Natural killer cell (primary cell): ENCODE measurements at regions not wholly inside any gene's neighbourhood (a gene's known extent, or its start where the extent isn't known, plus 50 kb on each side); places are given as distances from the start of the nearest gene placed in this dataset.

Source experiments
- ATAC-seq, 3 donors: fragments of 150-1000 bp in 2 of 3; fragments of 200-7000 bp in 1 of 3; cut with Tn5 transposase; 1 replicate in 1 of 3; 2 replicates in 2 of 3; pipeline ENCODE4 v1.10.0; 2021; ENCODE audit warnings: mild to moderate bottlenecking in 2 of 3, moderate library complexity in 2 of 3
- DNase-seq, 2 donors: peaks; one replicate each; pipeline versions ENCODE4 v3.0.0 to v3.0.0-alpha.2; 2013 to 2021; ENCODE audit warnings: mixed read lengths in 1 of 2
- H3K27ac ChIP-seq: one replicate; pipeline ENCODE4 v1.5.1; 2013; ENCODE audit warnings: mild to moderate bottlenecking, low read length
- H3K27me3 ChIP-seq: one replicate; pipeline ENCODE4 v1.6.1; 2013; ENCODE audit warnings: low read length; ENCODE audit not compliant: control insufficient read depth, insufficient read depth
- H3K36me3 ChIP-seq: one replicate; pipeline ENCODE4 v1.6.1; 2013; ENCODE audit warnings: low read length; ENCODE audit not compliant: control insufficient read depth, insufficient read depth
- H3K4me1 ChIP-seq: one replicate; pipeline ENCODE4 v1.6.1; 2013; ENCODE audit warnings: low read length; ENCODE audit not compliant: control insufficient read depth, insufficient read depth
- H3K4me3 ChIP-seq: one replicate; pipeline ENCODE4 v1.5.1; 2013; ENCODE audit warnings: low read length
- H3K9me3 ChIP-seq: one replicate; pipeline ENCODE4 v1.6.1; 2013; ENCODE audit warnings: low read length; ENCODE audit not compliant: control insufficient read depth, insufficient read depth
- H3K27ac Mint-ChIP-seq, 2 donors: one replicate each; pipeline ENCODE4 v1.8.0; 2022; ENCODE audit warnings: mild to moderate bottlenecking in 2 of 2, mixed read lengths in 2 of 2, moderate library complexity in 1 of 2
- H3K27me3 Mint-ChIP-seq, 2 donors: one replicate each; pipeline ENCODE4 v1.8.0; 2022; ENCODE audit warnings: low read depth in 2 of 2, mixed read lengths in 2 of 2
- H3K36me3 Mint-ChIP-seq: one replicate; pipeline ENCODE4 v1.8.0; 2022; ENCODE audit warnings: mixed read lengths
- H3K4me1 Mint-ChIP-seq, 2 donors: one replicate each; pipeline ENCODE4 v1.8.0; 2022; ENCODE audit warnings: mixed read lengths in 2 of 2
- H3K4me3 Mint-ChIP-seq: one replicate; pipeline ENCODE4 v1.8.0; 2022; ENCODE audit warnings: mild to moderate bottlenecking, moderate library complexity, mixed read lengths
- H3K9me3 Mint-ChIP-seq, 2 donors: one replicate each; pipeline ENCODE4 v1.8.0; 2022; ENCODE audit warnings: mixed read lengths in 2 of 2
- CTCF ChIP-seq: fragments of 200-600 bp; IDR thresholded peaks from one replicate; pipeline ENCODE4 v1.8.0; 2022; ENCODE audit warnings: antibody characterized with exemption
- WGBS: methylation state at CpG from one replicate; pipeline ENCODE4 v1.1.7; 2013; ENCODE audit warnings: missing lambda C conversion rate; ENCODE audit not compliant: insufficient coverage; 5-methylcytosine and 5-hydroxymethylcytosine counted together
- intact Hi-C: fragments of 100-400 bp; cut with micrococcal nuclease; formaldehyde crosslinking; loops from one replicate; pipeline ENCODE4 v1.14.2; 2022

- no peak for ATAC-seq
These were observed 2016.0 kb upstream of the IGFBP7 start for GRCh38 chr4:59126159-59126558.

GRCh38 chr4:59127006-59127405 lies 2016.8 kb upstream of the IGFBP7 start:
- intact Hi-C loops, result no loop called here
- no peaks in the 10 kb centered on the region for H3K27me3 ChIP-seq
- no peaks in the 10 kb centered on the region for H3K36me3 Mint-ChIP-seq
- WGBS, result 80% methylated on average over 5 of the region's 5 CpGs
- H3K27me3 Mint-ChIP-seq, result no peaks in the 10 kb centered on the region
- no peak overlapping the region for H3K27ac ChIP-seq
- peaks cover 17 to 19% of the 10 kb centered on the region in 2 donors for H3K9me3 Mint-ChIP-seq
- DNase-seq, result no peak
- H3K27ac Mint-ChIP-seq, result no peak overlapping the region
- no peaks in the 10 kb centered on the region for H3K4me1 ChIP-seq
- no peak for ATAC-seq
- H3K4me3 Mint-ChIP-seq, result no peak overlapping the region
- no peaks in the 10 kb centered on the region for H3K9me3 ChIP-seq
- no peak overlapping the region for H3K4me3 ChIP-seq
- H3K4me1 Mint-ChIP-seq, result no peaks in the 10 kb centered on the region
- H3K36me3 ChIP-seq, result no peaks in the 10 kb centered on the region
- TF ChIP-seq CTCF, result no peak

More at GRCh38 chr4:59126159-59126558, 2016.0 kb upstream of the IGFBP7 start:
- Mint-ChIP-seq H3K4me3 (no peak overlapping the region), H3K27me3 (no peaks in the 10 kb centered on the region), H3K4me1 (no peaks in the 10 kb centered on the region), H3K36me3 (no peaks in the 10 kb centered on the region), H3K9me3 (peaks cover 15 to 16% of the 10 kb centered on the region in 2 donors), H3K27ac (no peak overlapping the region)
- Histone ChIP-seq H3K4me1 (no peaks in the 10 kb centered on the region), H3K36me3 (no peaks in the 10 kb centered on the region), H3K9me3 (no peaks in the 10 kb centered on the region), H3K27ac (no peak overlapping the region), H3K4me3 (no peak overlapping the region), H3K27me3 (no peaks in the 10 kb centered on the region)
- WGBS, result 89% methylated on average over 2 of the region's 4 CpGs
- intact Hi-C loops, result no loop called here
- no peak for DNase-seq
- no peak for TF ChIP-seq CTCF

GRCh38 chr4:59127743-59128142 lies 2017.6 kb upstream of the IGFBP7 start:
- no peak for TF ChIP-seq CTCF
- H3K9me3 Mint-ChIP-seq, result peaks cover 17 to 19% of the 10 kb centered on the region in 2 donors
- no peaks in the 10 kb centered on the region for H3K36me3 Mint-ChIP-seq
- no peaks in the 10 kb centered on the region for H3K9me3 ChIP-seq
- H3K4me3 Mint-ChIP-seq, result no peak overlapping the region
- H3K27me3 Mint-ChIP-seq, result no peaks in the 10 kb centered on the region
- no peaks in the 10 kb centered on the region for H3K36me3 ChIP-seq
- intact Hi-C loops, result no loop called here
- H3K27ac Mint-ChIP-seq, result no peak overlapping the region
- H3K27ac ChIP-seq, result no peak overlapping the region
- 60% methylated on average over 1 of the region's 1 CpG for WGBS
- H3K27me3 ChIP-seq, result no peaks in the 10 kb centered on the region
- ATAC-seq (no peak), DNase-seq (no peak)
- no peak overlapping the region for H3K4me3 ChIP-seq
- no peaks in the 10 kb centered on the region for H3K4me1 Mint-ChIP-seq
- H3K4me1 ChIP-seq, result no peaks in the 10 kb centered on the region

- DNase-seq, result no peak
- TF ChIP-seq CTCF, result no peak
- intact Hi-C loops, result no loop called here
- H3K9me3 Mint-ChIP-seq, result peaks cover 3 to 12% of the 10 kb centered on the region in 2 donors
- Histone ChIP-seq H3K4me3 (no peak overlapping the region), H3K9me3 (no peaks in the 10 kb centered on the region), H3K27ac (no peak overlapping the region), H3K4me1 (no peaks in the 10 kb centered on the region), H3K36me3 (no peaks in the 10 kb centered on the region), H3K27me3 (no peaks in the 10 kb centered on the region)
- ATAC-seq, result no peak
- no peaks in the 10 kb centered on the region for H3K4me1 Mint-ChIP-seq
- H3K4me3 Mint-ChIP-seq, result no peak overlapping the region
- WGBS, result no CpG with 5 or more reads among the region's 1 CpG
- no peaks in the 10 kb centered on the region for H3K27me3 Mint-ChIP-seq
- H3K27ac Mint-ChIP-seq, result no peak overlapping the region
- H3K36me3 Mint-ChIP-seq, result no peaks in the 10 kb centered on the region
These were observed 2025.2 kb upstream of the IGFBP7 start for GRCh38 chr4:59135248-59135985.
